ENCODE measurements at regions not wholly inside any gene's neighbourhood (a gene's known extent, or its start where the extent isn't known, plus 50 kb on each side); places are given as distances from the start of the nearest gene placed in this dataset.

- Histone ChIP-seq H3K4me2 (no peak overlapping the region), H3K4me1 (ENCODE audit: control insufficient read depth in 1 of 2, insufficient read depth in 2 of 2, low read depth in 1 of 2, low read length in 1 of 2) (peaks cover 0 to 7% of the 10 kb centered on the region in 2 experiments; a peak in 1 of 4 replicates), H3K36me3 (replicated peaks in 1 of 2; ENCODE audit: control insufficient read depth in 1 of 2, insufficient read depth in 2 of 2, low read length in 1 of 2) (no peaks in the 10 kb centered on the region), H3K9me2 (no peaks in the 10 kb centered on the region), H3K4me3 (ENCODE audit: low read depth in 2 of 2, low read length in 1 of 2) (no peak overlapping the region), H2AFZ (ENCODE audit: low read depth) (no peak overlapping the region), H3K79me2 (ENCODE audit: insufficient read depth) (no peaks in the 10 kb centered on the region), H4K20me1 (ENCODE audit: insufficient read depth) (no peaks in the 10 kb centered on the region), H3K27ac (ENCODE audit: low read depth in 2 of 2, low read length in 1 of 2) (no peak overlapping the region), H3F3A (replicated peaks; ENCODE audit: insufficient read depth) (no peaks in the 10 kb centered on the region), H3K9me3 (no peaks in the 10 kb centered on the region), H3K27me3 (ENCODE audit: insufficient read depth) (no peaks in the 10 kb centered on the region), H3K9ac (no peak overlapping the region)
- ChIA-PET CTCF (interaction anchor here (0.9 to 1.9 kb wide), 3 partner anchors 10 to 63 kb away, joined by 3 to 4 read pairs (median 3); no protein-coding TSS in a partner anchor), POLR2A (no interaction called here)
- WGBS (ENCODE audit: low lambda C conversion rate) = 33% methylated on average over 1 of the region's 1 CpG
- TF ChIP-seq SIN3A (IDR thresholded peaks at IDR 0.05; ENCODE audit: borderline replicate concordance, low read depth, low read length) (no peak), USF2 (IDR thresholded peaks at IDR 0.05; ENCODE audit: borderline replicate concordance, low read depth, low read length) (no peak), YY1 (IDR thresholded peaks at IDR 0.05; ENCODE audit: low read depth) (no peak), POLR2AphosphoS5 (IDR thresholded peaks at IDR 0.05; ENCODE audit: low read depth, low read length) (no peak), RFX5 (IDR thresholded peaks at IDR 0.05; ENCODE audit: low read length) (no peak), FOSL2 (IDR thresholded peaks at IDR 0.05; ENCODE audit: borderline replicate concordance, low read depth) (no peak), TEAD4 (IDR thresholded peaks at IDR 0.05; ENCODE audit: borderline replicate concordance, insufficient read depth) (no peak), TAF1 (IDR thresholded peaks at IDR 0.05; ENCODE audit: borderline replicate concordance, low read depth, low read length) (no peak), SMC3 (IDR thresholded peaks at IDR 0.05; ENCODE audit: low read depth, low read length) (no peak), FOXM1 (IDR thresholded peaks at IDR 0.05; ENCODE audit: low read depth) (no peak), CTCF (IDR thresholded peaks at IDR 0.05) (no peak), GABPA (IDR thresholded peaks at IDR 0.05; ENCODE audit: low read depth) (no peak), IRF3 (IDR thresholded peaks at IDR 0.05; ENCODE audit: low read depth, low read length) (no peak)
- no peak for DNase-seq
Measured at GRCh38 chr15:37715101-37715500, 219.3 kb upstream of the TMCO5A start.

GRCh38 chr15:37720267-37720666 lies 214.2 kb upstream of the TMCO5A start:
- CTCF ChIA-PET = interaction anchor here (0.7 kb wide), 1 partner anchor 10 kb away, joined by 3 read pairs; no protein-coding TSS in a partner anchor

More at GRCh38 chr15:37720267-37720666, 214.2 kb upstream of the TMCO5A start:
- H3K4me3 ChIP-seq (ENCODE audit: low read depth in 2 of 2, low read length in 1 of 2) = no peak overlapping the region
- no peaks in the 10 kb centered on the region for H3K27me3 ChIP-seq (ENCODE audit: insufficient read depth)
- H3K4me1 ChIP-seq (ENCODE audit: control insufficient read depth in 1 of 2, insufficient read depth in 2 of 2, low read depth in 1 of 2, low read length in 1 of 2) = peaks cover 0 to 7% of the 10 kb centered on the region in 2 experiments; a peak in 1 of 4 replicates
- DNase-seq = no peak
- no peaks in the 10 kb centered on the region for H3K9me3 ChIP-seq
- no peaks in the 10 kb centered on the region for H3F3A ChIP-seq (replicated peaks; ENCODE audit: insufficient read depth)
- H3K27ac ChIP-seq (ENCODE audit: low read depth in 2 of 2, low read length in 1 of 2) = no peak overlapping the region
- no peaks in the 10 kb centered on the region for H3K36me3 ChIP-seq (replicated peaks in 1 of 2; ENCODE audit: control insufficient read depth in 1 of 2, insufficient read depth in 2 of 2, low read length in 1 of 2)
- no peak overlapping the region for H3K9ac ChIP-seq
- H4K20me1 ChIP-seq (ENCODE audit: insufficient read depth) = no peaks in the 10 kb centered on the region
- no peak overlapping the region; the same call in 1 of the 2 replicates for H2AFZ ChIP-seq (ENCODE audit: low read depth)
- no peak overlapping the region for H3K4me2 ChIP-seq
- TF ChIP-seq RXRA (IDR thresholded peaks at IDR 0.05; ENCODE audit: borderline replicate concordance, low read depth) (no peak), FOXJ3 (CRISPR knock-in tag; IDR thresholded peaks at IDR 0.05) (no peak), CTCF (IDR thresholded peaks at IDR 0.05) (no peak), JUND (IDR thresholded peaks at IDR 0.05) (no peak), MXI1 (IDR thresholded peaks at IDR 0.05; ENCODE audit: low read depth, low read length) (no peak), FOXM1 (IDR thresholded peaks at IDR 0.05; ENCODE audit: low read depth) (no peak), NFIC (IDR thresholded peaks at IDR 0.05; ENCODE audit: borderline replicate concordance) (no peak), MEF2A (IDR thresholded peaks at IDR 0.05; ENCODE audit: borderline replicate concordance, low read depth) (no peak)
- no peaks in the 10 kb centered on the region for H3K79me2 ChIP-seq (ENCODE audit: insufficient read depth)
- POLR2A ChIA-PET = no interaction called here
- 66% methylated on average over 9 of the region's 9 CpGs for WGBS (ENCODE audit: low lambda C conversion rate)
- no peaks in the 10 kb centered on the region for H3K9me2 ChIP-seq

Measured in SK-N-SH (cell line).